OCI-LY1 (cell line): ENCODE measurements at regions not wholly inside any gene's neighbourhood (a gene's known extent, or its start where the extent isn't known, plus 50 kb on each side); places are given as distances from the start of the nearest gene placed in this dataset.

Experiments
- CTCF ChIP-seq: fragments of 200-600 bp; sonication (generic), shearing (Covaris generic); IDR thresholded peaks from 2 replicates; pipeline ENCODE4 v1.5.1; 2017; ENCODE audit warnings: mild to moderate bottlenecking, antibody characterized with exemption, low read length, moderate library complexity, mixed read lengths
- EZH2 ChIP-seq: fragments of 200-600 bp; sonication (generic), shearing (Covaris generic); IDR thresholded peaks from 2 replicates; pipeline ENCODE4 v1.8.0; 2017; ENCODE audit warnings: borderline replicate concordance, mixed run types, mild to moderate bottlenecking, antibody characterized with exemption, low read length, moderate library complexity, mixed read lengths

DNA sequence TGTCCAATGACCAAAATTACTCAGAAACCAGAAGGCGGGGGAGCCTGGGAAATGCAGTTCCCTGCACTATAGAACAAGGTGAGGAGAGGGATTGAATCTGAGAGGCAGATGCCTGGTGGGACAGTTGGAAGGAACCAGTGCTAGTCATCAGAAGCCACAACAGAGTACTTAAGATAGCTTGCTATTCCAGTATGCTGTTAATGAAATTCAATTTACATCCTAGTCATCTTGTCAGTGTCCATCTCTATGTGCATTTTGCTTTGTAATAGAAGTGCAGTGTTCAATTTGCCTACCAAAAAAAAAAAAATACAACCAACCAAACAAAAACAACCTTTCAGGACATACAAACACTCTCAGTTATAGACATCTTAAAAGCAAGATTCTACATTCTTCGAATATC lies 679.1 kb upstream of the CPEB2 start:
- TF ChIP-seq EZH2 (no peak), CTCF (no peak)
